ENCODE measurements at regions not wholly inside any gene's neighbourhood (a gene's known extent, or its start where the extent isn't known, plus 50 kb on each side); places are given as distances from the start of the nearest gene placed in this dataset.

DNA sequence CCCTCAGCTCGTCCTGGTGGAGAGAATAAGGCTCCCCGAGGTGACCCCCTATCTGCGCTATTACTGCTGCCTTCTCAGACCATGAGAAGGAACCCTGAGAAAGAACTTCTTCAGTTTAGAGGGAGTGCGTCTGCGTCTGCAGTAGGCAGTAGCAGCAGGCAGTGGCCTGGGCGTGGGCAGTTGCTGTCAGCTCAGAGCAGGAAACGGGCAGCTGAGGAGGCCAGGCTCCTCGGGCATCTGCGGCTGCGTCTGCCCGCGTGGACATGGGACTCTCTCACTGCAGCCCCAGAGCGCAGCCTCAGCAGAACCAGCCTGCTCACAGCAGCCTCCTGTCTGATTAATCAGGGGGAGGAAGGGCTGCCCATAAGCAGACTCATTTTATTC lies 49.8 kb upstream of the FCN1 start:
- Mint-ChIP-seq H3K36me3 (ENCODE audit: low read depth) (no peaks in the 10 kb centered on the region), H3K4me1 (no peaks in the 10 kb centered on the region), H3K27ac (no peak overlapping the region), H3K4me3 (no peak overlapping the region), H3K27me3 (peaks cover 60% of the 10 kb centered on the region)
- DNase-seq (no peak), ATAC-seq (no peak)
- H3K9me3 ChIP-seq (ENCODE audit: control insufficient read depth, low read length, poor library complexity, severe bottlenecking) = no peaks in the 10 kb centered on the region

DNA sequence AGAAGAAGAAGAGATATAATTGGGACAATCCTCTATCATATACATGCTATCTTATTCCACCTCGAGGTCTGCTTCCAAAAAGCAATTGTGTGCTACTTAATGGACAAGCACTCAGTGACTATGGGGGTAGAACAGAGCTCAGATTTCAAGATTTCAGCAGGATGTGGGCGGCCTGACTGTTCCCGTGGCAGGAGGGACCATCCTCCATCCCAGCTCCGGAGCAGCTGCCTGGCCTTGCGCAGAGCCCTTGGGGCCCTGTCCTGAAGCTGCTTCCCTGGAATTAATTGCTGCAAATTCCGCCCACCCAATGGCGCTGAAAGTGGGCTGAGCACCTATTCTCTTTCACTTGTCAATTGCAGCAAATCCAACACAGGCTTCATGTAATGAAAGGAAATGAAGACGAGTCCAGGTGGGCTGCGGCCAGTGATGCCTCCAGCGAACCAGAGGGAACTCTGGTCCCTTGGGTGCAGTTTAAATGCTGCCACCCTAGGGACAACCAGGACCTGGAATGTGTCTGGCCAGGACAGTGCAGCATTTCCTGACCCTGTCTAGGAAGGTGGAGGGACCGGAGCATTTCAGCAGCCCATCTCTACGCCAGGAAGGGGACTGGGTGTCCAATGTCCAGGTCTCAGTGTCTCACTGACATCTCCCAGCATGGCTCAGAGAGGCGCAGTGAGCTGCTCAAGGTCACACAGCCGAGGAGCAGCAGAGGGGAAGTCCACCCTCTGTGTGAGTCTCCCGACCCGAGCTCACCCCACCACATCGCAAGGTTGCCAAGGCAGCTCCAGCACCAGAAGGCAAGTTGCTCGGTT lies 50.5 kb upstream of the FCN1 start:
- H3K27ac Mint-ChIP-seq = no peak overlapping the region
- ATAC-seq (no peak), DNase-seq (no peak)
- H3K36me3 Mint-ChIP-seq (ENCODE audit: low read depth) = no peaks in the 10 kb centered on the region
- no peaks in the 10 kb centered on the region for H3K4me1 Mint-ChIP-seq
- H3K27me3 Mint-ChIP-seq = peaks cover 60% of the 10 kb centered on the region
- H3K4me3 Mint-ChIP-seq = no peak overlapping the region
- H3K9me3 ChIP-seq (ENCODE audit: control insufficient read depth, low read length, poor library complexity, severe bottlenecking) = no peaks in the 10 kb centered on the region

DNA sequence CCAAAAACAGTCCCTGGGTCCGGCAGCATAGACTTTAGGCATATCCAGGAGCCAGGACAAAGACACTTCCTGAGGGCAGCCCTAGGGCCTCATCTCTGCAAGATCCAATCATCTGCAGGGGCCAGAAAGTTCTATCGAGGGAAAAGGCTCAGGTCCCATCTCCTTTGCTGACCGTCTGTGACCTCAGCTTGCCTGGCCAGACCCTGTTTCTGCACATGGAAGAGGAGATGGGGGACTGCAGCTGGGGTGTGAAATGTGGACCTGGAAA lies 51.0 kb upstream of the FCN1 start:
- H3K4me3 Mint-ChIP-seq = no peak overlapping the region
- no peaks in the 10 kb centered on the region for H3K36me3 Mint-ChIP-seq (ENCODE audit: low read depth)
- no peak overlapping the region for H3K27ac Mint-ChIP-seq
- no peaks in the 10 kb centered on the region for H3K4me1 Mint-ChIP-seq
- no peaks in the 10 kb centered on the region for H3K9me3 ChIP-seq (ENCODE audit: control insufficient read depth, low read length, poor library complexity, severe bottlenecking)
- peaks cover 64% of the 10 kb centered on the region for H3K27me3 Mint-ChIP-seq
- DNase-seq (no peak), ATAC-seq (no peak)

GRCh38 chr9:134969156-134970045 lies 51.7 kb upstream of the FCN1 start:
- Mint-ChIP-seq H3K27me3 (peaks cover 64% of the 10 kb centered on the region), H3K4me3 (no peak overlapping the region), H3K36me3 (ENCODE audit: low read depth) (no peaks in the 10 kb centered on the region), H3K27ac (no peak overlapping the region), H3K4me1 (no peaks in the 10 kb centered on the region)
- no peaks in the 10 kb centered on the region for H3K9me3 ChIP-seq (ENCODE audit: control insufficient read depth, low read length, poor library complexity, severe bottlenecking)
- no peak for ATAC-seq
- no peak for DNase-seq

GRCh38 chr9:134970198-134970597 lies 52.5 kb upstream of the FCN1 start:
- Mint-ChIP-seq H3K36me3 (ENCODE audit: low read depth) (no peaks in the 10 kb centered on the region), H3K4me3 (no peak overlapping the region), H3K27me3 (peaks cover 64% of the 10 kb centered on the region), H3K27ac (no peak overlapping the region), H3K4me1 (no peaks in the 10 kb centered on the region)
- no peaks in the 10 kb centered on the region for H3K9me3 ChIP-seq (ENCODE audit: control insufficient read depth, low read length, poor library complexity, severe bottlenecking)
- no peak for ATAC-seq
- DNase-seq = no peak

- Mint-ChIP-seq H3K4me1 (no peaks in the 10 kb centered on the region), H3K27ac (no peak overlapping the region), H3K4me3 (no peak overlapping the region), H3K36me3 (ENCODE audit: low read depth) (no peaks in the 10 kb centered on the region), H3K27me3 (peaks cover 69% of the 10 kb centered on the region)
- H3K9me3 ChIP-seq (ENCODE audit: control insufficient read depth, low read length, poor library complexity, severe bottlenecking) = no peaks in the 10 kb centered on the region
- DNase-seq (no peak), ATAC-seq (no peak)
These were observed 53.0 kb upstream of the FCN1 start for GRCh38 chr9:134970719-134971118.

- Mint-ChIP-seq H3K36me3 (ENCODE audit: low read depth) (no peaks in the 10 kb centered on the region), H3K4me3 (no peak overlapping the region), H3K27me3 (peaks cover 70% of the 10 kb centered on the region), H3K4me1 (no peaks in the 10 kb centered on the region), H3K27ac (no peak overlapping the region)
- no peaks in the 10 kb centered on the region for H3K9me3 ChIP-seq (ENCODE audit: control insufficient read depth, low read length, poor library complexity, severe bottlenecking)
- DNase-seq (no peak), ATAC-seq (no peak)
These were observed 53.5 kb upstream of the FCN1 start for GRCh38 chr9:134971196-134971595.

GRCh38 chr9:134971696-134972095 lies 54.0 kb upstream of the FCN1 start:
- no peak overlapping the region for H3K4me3 Mint-ChIP-seq
- no peaks in the 10 kb centered on the region for H3K4me1 Mint-ChIP-seq
- DNase-seq = no peak
- no peaks in the 10 kb centered on the region for H3K9me3 ChIP-seq (ENCODE audit: control insufficient read depth, low read length, poor library complexity, severe bottlenecking)
- no peaks in the 10 kb centered on the region for H3K36me3 Mint-ChIP-seq (ENCODE audit: low read depth)
- ATAC-seq = no peak
- H3K27ac Mint-ChIP-seq = no peak overlapping the region
- peaks cover 67% of the 10 kb centered on the region for H3K27me3 Mint-ChIP-seq

DNA sequence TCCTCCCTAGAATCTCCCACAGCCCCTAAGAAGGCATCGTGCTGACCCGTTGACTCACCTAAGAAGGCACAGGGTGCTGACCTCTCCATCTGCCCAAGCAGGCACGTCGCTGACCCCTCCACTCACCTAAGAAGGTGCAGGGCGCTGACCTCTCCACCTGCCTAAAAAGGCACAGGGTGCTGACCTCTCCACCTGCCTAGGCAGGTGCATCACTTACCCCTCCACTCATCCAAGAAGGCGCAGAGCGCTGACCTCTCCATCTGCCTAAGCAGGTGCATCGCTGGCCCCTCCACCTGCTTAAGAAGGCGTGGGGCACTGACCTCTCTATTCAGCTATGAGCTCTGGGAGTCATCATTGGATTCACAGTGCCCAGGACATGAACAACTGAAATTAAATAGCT lies 54.4 kb upstream of the FCN1 start:
- H3K4me1 Mint-ChIP-seq = no peaks in the 10 kb centered on the region
- ATAC-seq = no peak
- peak in 1 of 3 donors; percentile 2 for DNase-seq
- no peak overlapping the region for H3K27ac Mint-ChIP-seq
- no peaks in the 10 kb centered on the region for H3K9me3 ChIP-seq (ENCODE audit: control insufficient read depth, low read length, poor library complexity, severe bottlenecking)
- H3K27me3 Mint-ChIP-seq = peaks cover 63% of the 10 kb centered on the region
- H3K4me3 Mint-ChIP-seq = no peak overlapping the region
- no peaks in the 10 kb centered on the region for H3K36me3 Mint-ChIP-seq (ENCODE audit: low read depth)

DNA sequence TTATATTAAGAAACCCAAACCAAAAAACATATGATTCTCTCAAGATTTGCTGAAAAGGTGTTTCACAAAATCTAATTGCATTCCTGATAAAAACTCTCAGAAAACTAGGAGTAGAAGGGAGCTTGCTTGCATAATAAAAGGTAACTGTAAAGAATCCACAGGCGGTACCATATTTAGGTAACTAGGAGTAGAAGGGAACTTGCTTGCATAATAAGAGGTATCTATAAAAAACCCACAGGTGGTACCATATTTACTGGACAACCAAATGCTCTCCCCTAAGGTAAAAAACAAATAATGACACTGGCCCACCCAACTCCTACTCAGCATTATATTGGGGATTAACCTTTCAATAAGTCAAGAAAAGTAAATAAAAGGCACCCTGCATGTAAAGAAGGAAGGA lies 57.5 kb upstream of the FCN1 start:
- Mint-ChIP-seq H3K4me3 (no peak overlapping the region), H3K4me1 (no peaks in the 10 kb centered on the region), H3K27ac (no peak overlapping the region), H3K27me3 (peaks cover 53% of the 10 kb centered on the region), H3K36me3 (ENCODE audit: low read depth) (peaks cover 2% of the 10 kb centered on the region)
- ATAC-seq = no peak
- DNase-seq = no peak
- H3K9me3 ChIP-seq (ENCODE audit: control insufficient read depth, low read length, poor library complexity, severe bottlenecking) = no peaks in the 10 kb centered on the region

DNA sequence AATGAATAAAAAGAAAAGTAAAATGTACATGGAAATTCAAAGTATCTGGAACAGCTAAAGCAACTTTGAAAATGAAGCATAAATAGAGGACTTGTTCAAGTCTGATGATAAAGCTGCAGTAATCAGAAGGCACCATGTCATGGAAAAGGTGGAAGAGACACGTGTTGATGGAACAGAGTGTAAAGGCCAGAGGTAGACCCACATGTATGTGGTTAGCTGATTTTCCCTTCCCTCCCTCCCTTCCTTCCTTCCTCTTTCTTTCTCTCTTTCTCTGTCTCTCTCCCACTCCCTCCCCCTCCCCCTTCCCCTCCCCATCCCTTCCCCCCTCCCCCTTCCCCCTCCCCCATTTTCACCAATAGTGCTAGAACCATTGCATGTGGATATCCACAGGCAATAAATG lies 58.7 kb upstream of the FCN1 start:
- H3K4me3 Mint-ChIP-seq = no peak overlapping the region

GRCh38 chr9:134978272-134978671 lies 60.6 kb upstream of the FCN1 start:
- H3K9me3 ChIP-seq (ENCODE audit: control insufficient read depth, low read length, poor library complexity, severe bottlenecking) = no peaks in the 10 kb centered on the region
- H3K36me3 Mint-ChIP-seq (ENCODE audit: low read depth) = peaks cover 2% of the 10 kb centered on the region
- no peak overlapping the region for H3K27ac Mint-ChIP-seq
- H3K4me1 Mint-ChIP-seq = no peaks in the 10 kb centered on the region
- H3K4me3 Mint-ChIP-seq = no peak overlapping the region
- H3K27me3 Mint-ChIP-seq = peaks cover 35% of the 10 kb centered on the region
- DNase-seq (no peak), ATAC-seq (no peak)

More for the DNA sequence above, 58.7 kb upstream of the FCN1 start:
- H3K36me3 Mint-ChIP-seq (ENCODE audit: low read depth) = peaks cover 2% of the 10 kb centered on the region
- H3K4me1 Mint-ChIP-seq = no peaks in the 10 kb centered on the region
- no peak for ATAC-seq
- no peak overlapping the region for H3K27ac Mint-ChIP-seq
- H3K9me3 ChIP-seq (ENCODE audit: control insufficient read depth, low read length, poor library complexity, severe bottlenecking) = no peaks in the 10 kb centered on the region
- H3K27me3 Mint-ChIP-seq = peaks cover 48% of the 10 kb centered on the region
- DNase-seq = no peak

- H3K27ac Mint-ChIP-seq = no peak overlapping the region
- H3K4me1 Mint-ChIP-seq = no peaks in the 10 kb centered on the region
- H3K4me3 Mint-ChIP-seq = no peak overlapping the region
- H3K27me3 Mint-ChIP-seq = peaks cover 31% of the 10 kb centered on the region
- no peaks in the 10 kb centered on the region for H3K9me3 ChIP-seq (ENCODE audit: control insufficient read depth, low read length, poor library complexity, severe bottlenecking)
- peaks cover 2% of the 10 kb centered on the region for H3K36me3 Mint-ChIP-seq (ENCODE audit: low read depth)
- DNase-seq (no peak), ATAC-seq (no peak)
These were observed 62.8 kb upstream of the FCN1 start for GRCh38 chr9:134980516-134980915.

DNA sequence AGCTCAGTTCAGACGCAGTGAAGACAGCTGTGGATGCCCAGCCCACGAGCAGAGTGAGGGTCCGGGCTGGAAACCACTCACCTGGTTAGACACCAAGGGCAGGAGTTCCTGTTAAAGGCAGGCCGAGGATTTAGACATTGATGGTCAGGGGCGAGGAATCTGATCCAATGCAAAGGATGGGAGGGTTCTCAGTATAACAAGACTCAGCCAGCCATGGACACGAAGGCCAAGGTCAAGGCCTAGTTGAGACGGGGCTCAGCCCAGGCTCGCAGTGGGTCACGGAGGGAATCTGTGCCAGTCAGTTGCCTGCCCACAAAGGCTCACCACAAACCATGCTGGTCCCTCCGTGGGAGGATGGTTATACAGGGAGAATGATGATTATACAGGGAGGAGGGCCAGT lies 63.3 kb upstream of the FCN1 start:
- H3K4me3 Mint-ChIP-seq = no peak overlapping the region
- H3K27me3 Mint-ChIP-seq = peaks cover 28% of the 10 kb centered on the region
- H3K4me1 Mint-ChIP-seq = no peaks in the 10 kb centered on the region
- ATAC-seq = no peak
- H3K36me3 Mint-ChIP-seq (ENCODE audit: low read depth) = peaks cover 2% of the 10 kb centered on the region
- no peak for DNase-seq
- H3K9me3 ChIP-seq (ENCODE audit: control insufficient read depth, low read length, poor library complexity, severe bottlenecking) = no peaks in the 10 kb centered on the region
- H3K27ac Mint-ChIP-seq = no peak overlapping the region
